ENCODE measurements at regions not wholly inside any gene's neighbourhood (a gene's known extent, or its start where the extent isn't known, plus 50 kb on each side); places are given as distances from the start of the nearest gene placed in this dataset.
A peak's percentile ranks its signal among the peaks of the same experiment; 100 is the strongest.

DNA sequence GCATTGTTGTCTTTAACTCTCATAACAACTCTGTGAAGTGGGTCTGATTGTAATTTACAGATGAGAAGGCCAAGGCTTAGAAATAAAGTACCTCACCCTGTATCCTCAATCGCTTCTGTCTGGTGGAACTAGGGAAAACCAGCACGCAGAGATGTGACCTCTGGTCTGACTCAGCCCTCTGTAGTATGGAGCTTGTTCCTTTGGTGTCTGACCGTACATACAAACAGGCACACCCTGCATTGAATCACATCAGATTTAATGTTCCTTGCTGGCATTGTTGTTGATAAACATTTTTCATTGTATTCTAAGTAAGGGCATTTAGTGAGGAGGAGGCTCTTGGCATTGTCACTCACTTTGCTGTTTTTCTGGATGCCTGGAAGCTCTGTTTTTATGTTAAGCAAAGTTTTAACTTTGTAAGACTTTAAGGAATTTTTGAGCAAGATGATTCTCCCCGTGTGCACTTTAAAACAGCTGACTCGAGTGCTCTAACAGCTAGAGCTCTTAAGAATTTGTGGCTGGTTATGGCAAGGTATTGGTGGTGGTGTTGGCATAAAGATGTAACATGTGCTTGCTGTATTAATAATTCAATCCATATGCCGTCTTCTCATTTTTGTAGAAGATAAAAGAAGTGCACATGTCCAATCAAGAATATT is 89.0 kb upstream of the SPATA13 start:
- Mint-ChIP-seq H3K27me3 (ENCODE audit: insufficient read depth, unreplicated experiment) (peaks cover 34% of the 10 kb centered on the region), H3K4me1 (ENCODE audit: insufficient read depth, unreplicated experiment) (no peaks in the 10 kb centered on the region), H3K9me3 (ENCODE audit: unreplicated experiment) (no peaks in the 10 kb centered on the region), H3K27ac (ENCODE audit: low read depth, unreplicated experiment) (no peak overlapping the region), H3K36me3 (ENCODE audit: insufficient read depth, unreplicated experiment) (peaks cover 6% of the 10 kb centered on the region), H3K4me3 (ENCODE audit: unreplicated experiment) (no peak overlapping the region)
- ChIA-PET CTCF (interaction anchor here (0.6 to 1.8 kb wide), 3 partner anchors 18 to 559 kb away, joined by 3 to 7 read pairs (median 3); no protein-coding TSS in a partner anchor), POLR2A (interaction anchor here (0.7 kb wide), 1 partner anchor 711 kb away, joined by 3 read pairs; no protein-coding TSS in a partner anchor)
- TF ChIP-seq, protein P1, sequence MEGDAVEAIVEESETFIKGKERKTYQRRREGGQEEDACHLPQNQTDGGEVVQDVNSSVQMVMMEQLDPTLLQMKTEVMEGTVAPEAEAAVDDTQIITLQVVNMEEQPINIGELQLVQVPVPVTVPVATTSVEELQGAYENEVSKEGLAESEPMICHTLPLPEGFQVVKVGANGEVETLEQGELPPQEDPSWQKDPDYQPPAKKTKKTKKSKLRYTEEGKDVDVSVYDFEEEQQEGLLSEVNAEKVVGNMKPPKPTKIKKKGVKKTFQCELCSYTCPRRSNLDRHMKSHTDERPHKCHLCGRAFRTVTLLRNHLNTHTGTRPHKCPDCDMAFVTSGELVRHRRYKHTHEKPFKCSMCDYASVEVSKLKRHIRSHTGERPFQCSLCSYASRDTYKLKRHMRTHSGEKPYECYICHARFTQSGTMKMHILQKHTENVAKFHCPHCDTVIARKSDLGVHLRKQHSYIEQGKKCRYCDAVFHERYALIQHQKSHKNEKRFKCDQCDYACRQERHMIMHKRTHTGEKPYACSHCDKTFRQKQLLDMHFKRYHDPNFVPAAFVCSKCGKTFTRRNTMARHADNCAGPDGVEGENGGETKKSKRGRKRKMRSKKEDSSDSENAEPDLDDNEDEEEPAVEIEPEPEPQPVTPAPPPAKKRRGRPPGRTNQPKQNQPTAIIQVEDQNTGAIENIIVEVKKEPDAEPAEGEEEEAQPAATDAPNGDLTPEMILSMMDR (IDR thresholded peaks at IDR 0.05; ENCODE audit: unreplicated experiment): no peak
- BruUV-seq (replicated peaks): no TSS peak
- peak; percentile 18 for DNase-seq (ENCODE audit: unreplicated experiment)
- intact Hi-C loops (cut with micrococcal nuclease): no loop called here

DNA sequence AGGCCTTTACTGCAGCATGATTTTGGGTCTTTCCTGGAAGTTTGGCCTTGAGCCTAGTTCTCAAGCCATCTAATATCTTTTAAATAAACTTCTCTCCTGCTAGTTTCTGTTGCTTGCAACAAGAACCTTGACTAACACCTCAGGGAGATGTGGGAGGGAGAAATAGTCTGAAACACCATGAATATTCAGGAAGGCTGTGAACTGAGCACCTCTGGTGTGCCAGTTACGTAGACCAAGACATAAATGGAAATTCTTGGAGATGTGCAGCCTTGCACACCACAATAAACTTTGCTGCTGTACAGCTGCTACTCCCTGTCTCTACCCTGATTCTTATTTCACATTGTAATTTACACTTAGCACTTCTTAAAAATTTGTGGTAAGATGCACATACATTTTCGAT is 86.9 kb upstream of the SPATA13 start:
- no peak overlapping the region for H3K27ac Mint-ChIP-seq (ENCODE audit: low read depth, unreplicated experiment)
- H3K9me3 Mint-ChIP-seq (ENCODE audit: unreplicated experiment): no peaks in the 10 kb centered on the region
- CTCF ChIA-PET: interaction anchor here (1.3 kb wide), 1 partner anchor 155 kb away, joined by 4 read pairs; no protein-coding TSS in a partner anchor
- DNase-seq (ENCODE audit: unreplicated experiment): no peak
- H3K4me3 Mint-ChIP-seq (ENCODE audit: unreplicated experiment): no peak overlapping the region
- intact Hi-C loops (cut with micrococcal nuclease): no loop called here
- TF ChIP-seq, protein P1 (IDR thresholded peaks at IDR 0.05; ENCODE audit: unreplicated experiment): no peak
- H3K27me3 Mint-ChIP-seq (ENCODE audit: insufficient read depth, unreplicated experiment): peaks cover 14% of the 10 kb centered on the region
- no peaks in the 10 kb centered on the region for H3K4me1 Mint-ChIP-seq (ENCODE audit: insufficient read depth, unreplicated experiment)
- POLR2A ChIA-PET: no interaction called here
- H3K36me3 Mint-ChIP-seq (ENCODE audit: insufficient read depth, unreplicated experiment): peaks cover 6% of the 10 kb centered on the region
- BruUV-seq (replicated peaks): no TSS peak

DNA sequence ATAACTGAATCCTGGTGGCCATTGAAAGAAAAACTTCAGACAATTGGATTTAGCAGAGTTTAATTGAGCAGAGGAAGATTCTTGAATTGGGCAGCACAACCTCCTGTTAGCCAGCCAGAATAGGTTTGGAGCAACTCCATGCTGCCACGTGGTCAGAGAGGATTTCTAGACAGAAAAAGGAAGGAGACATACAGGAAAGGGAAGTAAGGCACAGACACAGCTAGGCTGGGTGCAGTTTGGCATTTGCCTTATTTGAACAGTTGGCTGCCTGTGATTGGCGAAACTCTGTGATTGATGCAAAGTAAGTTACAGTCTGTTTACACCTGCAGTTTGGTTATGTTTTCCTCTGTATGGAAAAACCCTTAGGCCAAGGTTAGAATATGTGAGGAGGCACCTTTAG is 85.8 kb upstream of the SPATA13 start:
- ChIA-PET POLR2A (no interaction called here), CTCF (interaction anchor here (1.6 kb wide), 1 partner anchor 20 kb away, joined by 4 read pairs; no protein-coding TSS in a partner anchor)
- no peak for DNase-seq (ENCODE audit: unreplicated experiment)
- Mint-ChIP-seq H3K4me1 (ENCODE audit: insufficient read depth, unreplicated experiment) (no peaks in the 10 kb centered on the region), H3K27me3 (ENCODE audit: insufficient read depth, unreplicated experiment) (peaks cover 3% of the 10 kb centered on the region), H3K9me3 (ENCODE audit: unreplicated experiment) (no peaks in the 10 kb centered on the region), H3K4me3 (ENCODE audit: unreplicated experiment) (no peak overlapping the region), H3K27ac (ENCODE audit: low read depth, unreplicated experiment) (no peak overlapping the region), H3K36me3 (ENCODE audit: insufficient read depth, unreplicated experiment) (peaks cover 6% of the 10 kb centered on the region)
- TF ChIP-seq, protein P1 (IDR thresholded peaks at IDR 0.05; ENCODE audit: unreplicated experiment): no peak
- intact Hi-C loops (cut with micrococcal nuclease): no loop called here
- BruUV-seq (replicated peaks): no TSS peak

DNA sequence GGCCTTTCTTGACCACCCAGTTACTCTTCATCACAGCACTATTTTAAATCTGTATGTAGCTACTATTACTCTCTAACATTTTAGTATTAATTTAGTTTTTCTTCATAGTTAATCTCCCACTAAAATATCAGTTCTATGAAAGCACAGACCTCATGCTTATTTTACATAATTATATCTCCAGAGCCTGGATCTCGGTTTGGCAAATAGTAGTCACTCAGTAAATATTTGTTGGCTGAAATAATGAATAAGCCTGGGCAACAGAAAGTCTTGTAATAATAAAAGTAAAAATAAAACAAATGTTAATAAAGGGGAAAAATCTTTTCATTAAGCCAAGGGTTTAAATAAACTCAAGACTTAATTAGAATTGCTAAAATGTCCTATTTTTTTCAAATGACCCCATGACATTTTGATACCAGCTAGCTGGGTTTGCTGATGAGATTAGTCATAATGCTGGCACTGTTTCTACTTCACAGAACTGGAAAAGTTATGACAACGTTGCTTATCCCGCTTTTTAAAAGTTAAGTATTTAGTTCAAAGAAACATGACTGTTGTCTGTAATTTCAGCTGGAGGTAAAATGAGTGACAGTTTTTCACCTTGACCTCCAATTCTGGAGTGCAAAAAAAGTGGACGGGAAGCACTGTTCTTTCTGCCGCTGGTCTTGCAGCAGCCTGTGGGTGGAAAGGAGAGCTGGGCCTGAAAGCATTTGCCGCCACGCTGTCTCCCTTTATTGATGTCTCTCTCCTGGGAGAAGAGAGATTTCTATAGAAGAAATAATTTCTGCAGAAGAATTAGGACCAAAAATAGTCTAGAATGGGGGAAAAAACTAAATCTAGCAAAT is 85.2 kb upstream of the SPATA13 start:
- peaks cover 6% of the 10 kb centered on the region for H3K36me3 Mint-ChIP-seq (ENCODE audit: insufficient read depth, unreplicated experiment)
- intact Hi-C loops (cut with micrococcal nuclease): no loop called here
- TF ChIP-seq, protein P1 (IDR thresholded peaks at IDR 0.05; ENCODE audit: unreplicated experiment): no peak
- H3K9me3 Mint-ChIP-seq (ENCODE audit: unreplicated experiment): no peaks in the 10 kb centered on the region
- DNase-seq (ENCODE audit: unreplicated experiment): no peak
- H3K4me1 Mint-ChIP-seq (ENCODE audit: insufficient read depth, unreplicated experiment): no peaks in the 10 kb centered on the region
- H3K27me3 Mint-ChIP-seq (ENCODE audit: insufficient read depth, unreplicated experiment): no peaks in the 10 kb centered on the region
- H3K27ac Mint-ChIP-seq (ENCODE audit: low read depth, unreplicated experiment): no peak overlapping the region
- H3K4me3 Mint-ChIP-seq (ENCODE audit: unreplicated experiment): no peak overlapping the region
- no TSS peak for BruUV-seq (replicated peaks)
- POLR2A ChIA-PET: interaction anchor here (0.5 kb wide), 1 partner anchor 193 kb away, joined by 3 read pairs; no protein-coding TSS in a partner anchor
- CTCF ChIA-PET: interaction anchor here (0.8 to 1.6 kb wide), 2 partner anchors 15 to 21 kb away, joined by 4 read pairs; no protein-coding TSS in a partner anchor

Data from MCF 10A (cell line).